ENCODE measurements at regions not wholly inside any gene's neighbourhood (a gene's known extent, or its start where the extent isn't known, plus 50 kb on each side); places are given as distances from the start of the nearest gene placed in this dataset.
"Not testable (repeated sequence)": the region's sequence is repeated elsewhere in the genome, so short reads cannot be mapped to it uniquely, and the experiment has no call there.

DNA sequence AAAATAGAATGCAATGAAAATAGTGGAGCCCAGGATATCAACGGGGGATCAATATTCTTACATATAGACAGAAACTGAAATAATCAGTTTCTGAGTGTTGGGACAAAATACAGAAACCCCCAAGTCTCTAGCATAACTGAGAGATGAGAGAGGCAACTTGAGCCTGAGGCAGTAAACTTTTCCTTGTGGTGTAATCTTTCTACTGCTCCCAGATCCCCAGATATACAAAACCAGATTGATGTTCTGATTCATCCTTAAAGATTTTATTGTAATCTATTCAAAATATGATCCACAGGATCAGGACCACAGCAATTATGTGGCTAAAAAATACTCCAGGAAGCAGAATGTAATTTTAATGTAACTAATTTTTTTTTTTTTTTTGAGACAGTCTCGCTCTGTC, 2282.6 kb downstream of the ARAP2 start:
- no peak overlapping the region for H3K27ac ChIP-seq
- no peak for DNase-seq
- no peak for ATAC-seq

DNA sequence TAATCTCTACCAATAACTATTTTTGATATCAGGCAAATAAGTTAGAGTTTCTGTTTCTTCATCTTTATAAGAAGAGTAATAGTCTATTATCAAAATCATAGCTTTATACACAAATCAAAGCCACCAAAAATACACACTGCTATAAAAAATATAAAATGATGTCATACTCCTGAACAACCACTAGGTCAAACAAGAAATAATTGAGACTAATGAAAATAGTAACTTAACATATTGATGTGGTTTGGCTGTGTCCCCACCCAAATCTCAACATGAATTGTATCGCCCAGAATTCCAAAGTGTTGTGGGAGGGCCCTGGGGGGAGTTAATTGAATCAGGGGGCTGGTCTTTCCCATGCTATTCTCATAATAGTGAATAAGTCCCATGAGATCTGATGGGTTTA, 2277.5 kb downstream of the ARAP2 start:
- Histone ChIP-seq H3K4me3 (no peak overlapping the region), H3K27me3 (no peaks in the 10 kb centered on the region), H3K4me1 (no peaks in the 10 kb centered on the region), H3K27ac (no peak overlapping the region), H3K9me3 (no peaks in the 10 kb centered on the region), H3K36me3 (no peaks in the 10 kb centered on the region)
- TF ChIP-seq, protein P1, sequence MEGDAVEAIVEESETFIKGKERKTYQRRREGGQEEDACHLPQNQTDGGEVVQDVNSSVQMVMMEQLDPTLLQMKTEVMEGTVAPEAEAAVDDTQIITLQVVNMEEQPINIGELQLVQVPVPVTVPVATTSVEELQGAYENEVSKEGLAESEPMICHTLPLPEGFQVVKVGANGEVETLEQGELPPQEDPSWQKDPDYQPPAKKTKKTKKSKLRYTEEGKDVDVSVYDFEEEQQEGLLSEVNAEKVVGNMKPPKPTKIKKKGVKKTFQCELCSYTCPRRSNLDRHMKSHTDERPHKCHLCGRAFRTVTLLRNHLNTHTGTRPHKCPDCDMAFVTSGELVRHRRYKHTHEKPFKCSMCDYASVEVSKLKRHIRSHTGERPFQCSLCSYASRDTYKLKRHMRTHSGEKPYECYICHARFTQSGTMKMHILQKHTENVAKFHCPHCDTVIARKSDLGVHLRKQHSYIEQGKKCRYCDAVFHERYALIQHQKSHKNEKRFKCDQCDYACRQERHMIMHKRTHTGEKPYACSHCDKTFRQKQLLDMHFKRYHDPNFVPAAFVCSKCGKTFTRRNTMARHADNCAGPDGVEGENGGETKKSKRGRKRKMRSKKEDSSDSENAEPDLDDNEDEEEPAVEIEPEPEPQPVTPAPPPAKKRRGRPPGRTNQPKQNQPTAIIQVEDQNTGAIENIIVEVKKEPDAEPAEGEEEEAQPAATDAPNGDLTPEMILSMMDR (IDR thresholded peaks at IDR 0.05) = no peak
- no peak for DNase-seq
- intact Hi-C loops (cut with DNase I) = no loop called here
- ATAC-seq = no peak

More for the DNA sequence above, 2282.6 kb downstream of the ARAP2 start:
- TF ChIP-seq, protein P1 (IDR thresholded peaks at IDR 0.05) = no peak
- H3K4me1 ChIP-seq = no peaks in the 10 kb centered on the region
- no peak overlapping the region for H3K4me3 ChIP-seq
- no peaks in the 10 kb centered on the region for H3K9me3 ChIP-seq
- H3K36me3 ChIP-seq = no peaks in the 10 kb centered on the region
- H3K27me3 ChIP-seq = no peaks in the 10 kb centered on the region
- intact Hi-C loops (cut with DNase I) = no loop called here

DNA sequence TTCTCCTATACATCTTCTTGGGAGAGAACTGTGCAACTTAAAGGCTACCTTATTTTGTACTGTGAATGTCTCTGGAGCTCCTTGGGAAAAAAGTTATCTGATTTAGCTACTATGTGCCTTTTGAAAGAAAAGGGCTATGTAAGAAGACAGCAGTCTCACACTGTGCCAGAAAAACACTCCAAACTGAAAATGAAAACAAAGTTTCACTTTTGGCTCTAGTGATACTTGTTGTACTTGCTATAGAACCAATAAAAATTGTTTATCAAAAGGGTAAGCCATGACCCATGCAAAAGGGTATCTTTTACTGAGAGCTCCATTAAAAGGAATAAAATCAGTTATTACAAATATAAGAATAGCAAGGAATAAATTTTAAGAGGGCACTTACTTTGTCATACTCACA, 2270.0 kb downstream of the ARAP2 start:
- H3K4me1 ChIP-seq = no peaks in the 10 kb centered on the region
- no peak for ATAC-seq
- H3K27ac ChIP-seq = no peak overlapping the region
- intact Hi-C loops (cut with DNase I) = no loop called here
- H3K27me3 ChIP-seq = no peaks in the 10 kb centered on the region
- H3K4me3 ChIP-seq = no peak overlapping the region
- no peaks in the 10 kb centered on the region for H3K36me3 ChIP-seq
- H3K9me3 ChIP-seq = no peaks in the 10 kb centered on the region
- TF ChIP-seq, protein P1 (IDR thresholded peaks at IDR 0.05) = no peak
- DNase-seq = no peak

DNA sequence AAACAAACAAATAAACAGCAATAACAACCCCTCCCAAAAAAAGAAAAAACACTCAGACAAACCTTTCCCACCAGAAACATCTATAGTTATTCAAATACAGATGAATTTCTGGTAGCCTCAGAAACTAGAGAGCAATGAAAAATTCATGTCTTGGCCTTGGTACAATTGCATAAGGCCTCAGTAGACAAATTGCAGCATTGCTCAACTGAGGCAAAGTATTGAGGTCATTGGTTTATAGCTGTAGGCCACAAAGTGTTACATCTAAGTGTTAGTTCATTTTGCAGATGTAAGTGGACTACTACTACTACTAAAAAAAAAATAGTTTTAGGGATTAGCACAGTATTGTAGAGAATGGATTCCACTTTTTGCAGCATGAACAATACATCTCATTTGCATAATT, 2268.3 kb downstream of the ARAP2 start:
- intact Hi-C loops (cut with DNase I) = no loop called here
- Histone ChIP-seq H3K36me3 (no peaks in the 10 kb centered on the region), H3K27me3 (no peaks in the 10 kb centered on the region), H3K27ac (no peak overlapping the region), H3K4me1 (no peaks in the 10 kb centered on the region), H3K9me3 (no peaks in the 10 kb centered on the region), H3K4me3 (no peak overlapping the region)
- ATAC-seq (no peak), DNase-seq (no peak)
- TF ChIP-seq, protein P1 (IDR thresholded peaks at IDR 0.05) = no peak

DNA sequence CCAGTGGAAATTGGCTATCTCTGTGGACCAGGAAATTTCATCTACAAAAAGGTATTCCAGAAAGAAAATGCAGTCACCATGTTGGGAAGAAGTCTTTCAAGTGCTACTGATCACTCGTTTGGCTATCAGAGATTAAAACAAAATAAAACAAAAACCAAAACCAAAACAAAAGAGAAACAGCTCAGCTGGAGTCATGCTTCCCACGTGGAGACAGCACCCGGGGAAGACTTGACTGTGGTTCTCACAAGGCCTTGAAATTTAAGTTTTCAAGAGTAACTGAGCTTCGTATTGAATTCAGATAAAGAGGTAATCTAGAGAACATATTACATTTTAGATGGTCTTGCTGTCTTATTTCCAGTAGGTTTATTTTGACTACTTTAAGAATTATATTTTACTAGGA, 2264.5 kb downstream of the ARAP2 start:
- intact Hi-C loops (cut with DNase I); H3K27ac ChIP-seq; DNase-seq; H3K4me3 ChIP-seq; H3K9me3 ChIP-seq; ATAC-seq; H3K4me1 ChIP-seq; H3K27me3 ChIP-seq; H3K36me3 ChIP-seq: not testable (repeated sequence)

DNA sequence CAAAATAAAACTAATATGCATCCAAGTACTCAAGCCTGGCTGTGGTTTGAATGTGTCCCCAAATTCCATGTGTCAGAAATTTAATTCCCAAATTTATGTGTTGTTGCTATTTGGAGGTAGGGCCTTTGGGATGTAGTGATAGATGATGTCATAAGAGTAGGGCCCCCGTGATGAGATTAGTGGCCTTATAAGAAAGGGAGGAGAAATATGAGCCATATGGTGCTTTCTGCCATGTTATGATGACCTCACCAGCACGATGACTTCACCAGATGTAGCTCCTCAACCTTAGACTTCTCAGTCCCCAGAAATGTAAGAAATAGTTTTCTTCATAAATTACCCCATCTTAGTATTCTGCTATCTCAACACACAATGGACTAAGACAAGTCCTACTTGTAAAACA, 2264.0 kb downstream of the ARAP2 start:
- H3K27ac ChIP-seq = no peak overlapping the region
- intact Hi-C loops (cut with DNase I) = no loop called here
- H3K27me3 ChIP-seq = no peaks in the 10 kb centered on the region
- DNase-seq = no peak
- no peak overlapping the region for H3K4me3 ChIP-seq
- H3K36me3 ChIP-seq = no peaks in the 10 kb centered on the region
- H3K9me3 ChIP-seq = no peaks in the 10 kb centered on the region
- no peak for ATAC-seq
- TF ChIP-seq, protein P1 (IDR thresholded peaks at IDR 0.05) = no peak
- no peaks in the 10 kb centered on the region for H3K4me1 ChIP-seq
